ENCODE measurements at regions not wholly inside any gene's neighbourhood (a gene's known extent, or its start where the extent isn't known, plus 50 kb on each side); places are given as distances from the start of the nearest gene placed in this dataset.
A peak's percentile ranks its signal among the peaks of the same experiment; 100 is the strongest.

DNA sequence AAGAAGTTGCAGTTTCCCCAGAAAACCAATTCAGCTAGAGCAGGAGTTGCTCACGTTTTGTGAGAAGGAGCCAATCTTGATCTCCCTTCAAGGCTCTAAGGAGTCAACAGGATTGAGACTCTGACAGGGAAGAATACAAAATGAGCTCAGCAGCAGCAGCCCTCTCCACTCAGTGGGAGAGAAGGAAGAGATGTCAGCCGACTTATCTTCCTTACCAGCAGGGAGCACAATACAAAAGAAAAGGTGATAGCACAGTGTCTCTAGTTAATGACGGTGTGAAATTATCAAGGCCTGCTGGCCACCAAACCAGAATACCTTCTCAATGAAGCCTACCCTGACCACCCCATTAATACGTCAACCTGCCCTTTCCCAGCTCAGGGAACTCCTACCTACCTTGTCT, 223.6 kb upstream of the TMPO start:
- H3K4me3 ChIP-seq: no peak overlapping the region
- no peaks in the 10 kb centered on the region for H3K36me3 ChIP-seq
- no peak overlapping the region for H3K27ac ChIP-seq
- no peaks in the 10 kb centered on the region for H3K27me3 ChIP-seq
- H3K9me3 ChIP-seq (replicated peaks): no peaks in the 10 kb centered on the region
- no peak for DNase-seq
- H3K4me1 ChIP-seq: no peaks in the 10 kb centered on the region

DNA sequence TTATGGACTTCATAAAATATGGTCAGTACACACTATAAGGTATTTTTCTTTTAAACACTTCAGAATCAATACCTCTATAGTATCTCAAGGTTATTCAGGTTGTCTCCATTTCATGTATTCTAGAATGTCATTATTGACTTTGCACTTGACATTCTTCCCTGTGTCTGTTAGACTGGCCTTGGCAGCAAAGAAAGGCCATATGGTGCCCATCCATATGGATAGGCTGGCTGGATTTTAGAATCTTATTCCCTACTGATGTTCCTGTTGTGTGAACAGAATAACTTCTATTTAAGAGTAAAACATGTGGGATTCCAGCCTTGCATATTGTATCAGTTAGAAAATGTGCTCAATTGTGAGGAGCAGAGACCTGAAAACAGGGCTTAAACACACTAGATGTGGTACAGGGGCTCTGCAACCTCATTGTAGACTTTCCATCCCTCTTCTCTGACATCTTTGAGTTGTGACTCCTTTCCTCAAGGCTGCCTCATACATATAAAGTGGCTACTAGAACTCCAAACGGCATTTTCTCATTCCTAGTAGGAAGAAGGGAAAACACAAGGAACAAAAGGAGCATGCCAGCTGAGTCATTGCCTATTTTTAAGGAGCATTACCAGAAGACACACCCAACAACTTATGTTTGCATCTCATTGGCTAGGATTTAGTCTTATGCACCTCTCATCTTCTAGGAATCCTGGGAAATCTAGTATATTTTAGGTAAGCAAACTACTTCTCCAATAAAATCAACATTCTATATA, 221.2 kb upstream of the TMPO start:
- no peak for DNase-seq
- Histone ChIP-seq H3K4me1 (no peaks in the 10 kb centered on the region), H3K4me3 (no peak overlapping the region), H3K36me3 (no peaks in the 10 kb centered on the region), H3K27me3 (no peaks in the 10 kb centered on the region), H3K9me3 (replicated peaks) (no peaks in the 10 kb centered on the region), H3K27ac (no peak overlapping the region)

DNA sequence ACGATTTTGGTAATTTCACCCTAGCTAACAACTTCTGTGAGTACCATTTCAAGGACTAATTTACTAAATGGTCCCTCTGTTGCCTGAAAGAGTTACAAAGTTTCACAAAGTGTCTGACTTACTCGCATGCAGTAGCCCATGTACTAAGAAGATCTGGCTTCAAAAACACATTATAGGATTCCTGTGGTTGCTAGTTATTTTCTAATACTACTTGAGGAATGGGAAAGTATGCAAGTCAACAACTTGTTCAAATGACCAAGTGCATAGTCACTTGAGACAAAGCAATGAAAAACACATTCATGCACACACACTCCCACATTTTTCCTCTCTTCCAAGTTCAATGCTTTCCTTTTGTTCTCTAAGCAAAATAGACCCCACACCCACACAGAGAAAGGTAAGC, 219.7 kb upstream of the TMPO start:
- H3K27ac ChIP-seq: no peak overlapping the region
- no peak for DNase-seq
- no peaks in the 10 kb centered on the region for H3K9me3 ChIP-seq (replicated peaks)
- H3K27me3 ChIP-seq: no peaks in the 10 kb centered on the region; the same call in 1 of the 2 replicates
- no peaks in the 10 kb centered on the region for H3K4me1 ChIP-seq
- no peaks in the 10 kb centered on the region for H3K36me3 ChIP-seq
- no peak overlapping the region for H3K4me3 ChIP-seq

DNA sequence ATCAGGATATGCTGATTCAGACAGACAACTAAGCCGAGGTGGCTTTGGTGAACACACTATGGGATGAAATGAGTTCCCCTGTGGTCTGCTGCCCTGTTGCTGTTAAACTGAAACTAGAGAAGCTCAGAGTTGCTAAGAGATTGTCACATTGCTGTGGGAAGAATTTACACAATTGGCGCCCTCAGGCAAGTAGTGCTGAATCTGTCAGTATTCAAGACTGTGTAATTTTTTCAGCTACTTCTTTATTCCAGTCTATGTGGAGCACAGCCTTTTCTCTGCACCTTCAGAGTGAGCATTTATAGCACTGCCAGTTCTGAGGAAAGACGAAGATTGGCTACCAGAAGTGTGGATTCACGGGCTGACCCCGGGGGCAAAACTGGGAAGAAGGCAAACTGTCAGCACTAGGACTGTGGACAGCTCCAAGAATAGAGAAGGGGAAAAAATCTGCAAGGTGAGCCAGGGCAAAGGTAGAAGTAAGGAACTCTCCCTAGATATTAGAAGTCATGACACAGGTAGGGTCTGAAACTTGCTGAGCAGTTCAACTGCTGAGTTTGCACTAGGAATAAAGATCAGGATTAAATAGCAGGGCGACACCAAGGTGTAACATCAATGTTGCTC, 218.8 kb upstream of the TMPO start:
- no peak overlapping the region for H3K27ac ChIP-seq
- DNase-seq: peak in 1 of 2 experiments; percentile 13
- H3K9me3 ChIP-seq (replicated peaks): no peaks in the 10 kb centered on the region
- no peaks in the 10 kb centered on the region; the same call in 1 of the 2 replicates for H3K27me3 ChIP-seq
- H3K4me3 ChIP-seq: no peak overlapping the region
- no peaks in the 10 kb centered on the region for H3K4me1 ChIP-seq
- no peaks in the 10 kb centered on the region for H3K36me3 ChIP-seq

DNA sequence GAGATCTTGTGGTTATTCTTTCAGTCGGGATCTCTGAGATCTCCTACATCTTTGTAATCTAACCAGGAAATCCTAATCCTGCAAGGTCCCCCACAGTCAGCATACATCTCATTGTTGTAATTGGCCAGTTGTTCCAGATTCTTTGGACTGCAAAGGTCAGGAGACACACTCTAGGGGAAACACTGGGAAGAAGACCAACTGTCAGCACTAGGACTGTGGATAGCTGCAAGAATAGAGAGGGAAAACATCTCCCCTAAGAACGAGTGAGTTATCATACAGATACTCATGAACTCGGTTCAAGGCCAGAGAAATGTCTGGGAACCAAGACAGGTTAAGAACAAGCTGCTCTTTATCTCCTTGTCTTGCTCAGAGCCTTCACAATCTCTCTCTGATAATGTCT, 217.9 kb upstream of the TMPO start:
- no peak for DNase-seq
- Histone ChIP-seq H3K27me3 (no peaks in the 10 kb centered on the region; the same call in 1 of the 2 replicates), H3K4me1 (no peaks in the 10 kb centered on the region), H3K4me3 (no peak overlapping the region), H3K36me3 (no peaks in the 10 kb centered on the region), H3K27ac (no peak overlapping the region), H3K9me3 (replicated peaks) (no peaks in the 10 kb centered on the region)

DNA sequence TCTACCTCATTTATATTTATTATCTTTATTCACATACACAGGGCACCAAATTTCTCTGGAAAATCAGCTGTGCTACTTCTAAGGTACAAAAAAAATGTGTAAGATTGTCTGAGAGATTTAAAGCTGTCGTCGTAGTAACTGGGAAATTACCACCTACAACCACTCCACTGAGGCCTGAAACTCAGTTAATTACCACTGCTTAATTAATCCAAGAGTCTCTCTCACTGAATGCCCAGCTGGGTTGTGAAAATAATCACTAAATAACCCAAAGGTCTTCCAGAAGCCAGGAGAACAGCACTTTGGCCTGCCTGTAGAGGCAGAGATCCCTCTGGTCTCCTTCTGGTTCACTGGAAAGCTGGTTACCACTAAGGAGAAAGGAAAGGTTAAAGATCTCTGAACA, 207.2 kb upstream of the TMPO start:
- H3K9me3 ChIP-seq (replicated peaks): no peaks in the 10 kb centered on the region

DNA sequence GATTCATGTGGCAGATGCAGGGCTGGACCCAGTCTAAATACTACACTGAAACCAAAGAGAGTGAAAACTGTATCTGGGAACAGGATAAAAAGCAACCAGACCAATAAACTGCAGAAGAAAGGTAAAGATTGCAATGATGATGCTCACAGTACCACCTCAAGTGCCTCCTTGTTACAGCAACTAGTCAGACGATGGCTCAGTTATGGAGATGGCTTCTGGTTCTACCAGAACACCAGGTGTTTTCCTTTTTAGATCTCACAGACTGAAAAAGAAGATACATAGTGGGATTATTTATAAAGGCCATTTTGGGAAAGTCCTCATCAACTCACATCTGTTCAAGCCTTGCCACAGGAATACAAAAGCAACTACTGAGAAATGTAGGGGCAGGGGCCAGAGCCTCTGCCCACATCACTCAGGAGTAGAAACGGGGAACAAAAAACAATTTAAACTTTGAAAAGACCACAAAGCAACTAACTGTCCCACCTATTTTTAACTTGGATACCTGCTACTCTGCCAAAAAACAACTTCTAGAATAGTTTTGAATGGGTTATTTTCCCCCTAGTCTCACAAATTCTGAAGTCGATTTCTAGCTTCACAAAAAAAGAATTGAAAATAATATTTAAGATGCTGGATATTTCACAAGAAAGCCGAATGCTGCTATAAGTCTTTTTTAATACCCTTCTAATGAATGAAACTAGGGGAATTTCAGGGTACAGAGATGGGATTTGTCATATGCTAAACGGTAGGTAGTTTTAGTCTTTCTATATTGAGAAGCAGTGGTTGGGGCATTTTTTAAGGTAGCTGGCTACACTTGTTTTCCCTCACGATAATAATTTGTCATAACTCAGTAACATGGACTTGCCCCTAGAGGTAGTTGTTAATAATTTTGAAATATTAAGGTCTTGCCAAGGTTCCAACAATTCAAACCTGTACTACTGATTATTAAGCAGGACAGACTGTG, 197.2 kb upstream of the TMPO start:
- DNase-seq: no peak
- H3K27me3 ChIP-seq: no peaks in the 10 kb centered on the region
- H3K4me1 ChIP-seq: no peaks in the 10 kb centered on the region
- no peaks in the 10 kb centered on the region for H3K36me3 ChIP-seq
- H3K9me3 ChIP-seq (replicated peaks): no peaks in the 10 kb centered on the region
- H3K27ac ChIP-seq: no peak overlapping the region
- H3K4me3 ChIP-seq: no peak overlapping the region

More for the DNA sequence above, 207.2 kb upstream of the TMPO start:
- Histone ChIP-seq H3K27ac (no peak overlapping the region), H3K4me3 (no peak overlapping the region), H3K36me3 (no peaks in the 10 kb centered on the region), H3K4me1 (no peaks in the 10 kb centered on the region), H3K27me3 (no peaks in the 10 kb centered on the region)
- no peak for DNase-seq

DNA sequence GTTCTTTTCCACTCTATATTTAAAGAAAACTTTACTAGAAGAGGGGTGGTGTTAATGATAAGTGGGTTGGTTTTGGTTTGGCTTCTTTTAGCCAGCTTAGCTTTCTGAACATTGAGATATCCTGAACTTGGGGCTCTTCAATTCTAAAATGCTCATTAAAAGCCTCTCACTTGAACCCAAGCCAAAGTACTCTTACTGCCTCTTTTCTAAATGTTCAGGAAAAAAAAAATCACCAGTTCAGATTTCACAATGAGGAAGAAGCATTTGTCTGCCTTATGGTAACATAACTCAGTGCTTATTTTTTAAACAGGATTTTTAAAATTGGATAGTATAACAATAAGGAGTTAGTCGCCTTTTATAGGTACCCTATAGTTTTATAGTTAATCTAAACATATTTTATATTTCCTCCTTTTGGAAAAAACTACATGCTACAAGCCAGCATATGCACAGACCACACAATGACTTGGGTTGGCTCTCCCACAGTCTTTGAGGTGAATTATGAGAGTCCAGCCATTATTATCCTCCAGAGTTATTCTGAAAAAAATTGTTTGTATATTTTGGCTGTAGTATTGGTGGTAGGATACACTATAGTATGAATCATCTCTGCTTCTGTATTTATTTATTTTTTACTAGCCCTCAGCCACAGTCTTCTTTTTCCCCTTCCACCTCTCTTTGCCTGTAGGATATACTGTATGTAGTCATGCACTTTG, 195.5 kb upstream of the TMPO start:
- DNase-seq: no peak
- Histone ChIP-seq H3K27me3 (no peaks in the 10 kb centered on the region), H3K4me3 (no peak overlapping the region), H3K36me3 (no peaks in the 10 kb centered on the region), H3K9me3 (replicated peaks) (no peaks in the 10 kb centered on the region), H3K4me1 (no peaks in the 10 kb centered on the region), H3K27ac (no peak overlapping the region)

DNA sequence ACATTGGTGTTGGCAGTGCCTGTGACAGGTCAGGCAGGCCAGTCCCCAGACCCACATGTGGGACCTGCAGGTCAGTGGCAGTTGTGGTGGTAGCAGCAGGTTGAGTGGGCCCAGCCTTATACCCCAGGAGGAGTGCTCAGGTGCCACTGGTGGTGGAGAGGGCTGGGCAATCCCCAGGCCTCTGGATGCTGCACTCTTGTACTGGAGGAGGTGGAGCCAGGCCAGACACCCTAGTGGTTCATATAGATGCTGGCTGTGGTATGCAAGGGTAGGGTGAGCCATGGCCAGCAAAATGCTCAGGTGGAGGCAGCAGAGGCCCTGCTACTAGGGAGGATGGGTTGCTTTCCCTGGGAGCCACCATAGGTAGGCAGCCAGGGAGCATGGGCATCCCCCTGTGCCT, 190.4 kb upstream of the TMPO start:
- no peak for DNase-seq
- Histone ChIP-seq H3K36me3 (no peaks in the 10 kb centered on the region), H3K27ac (no peak overlapping the region), H3K27me3 (no peaks in the 10 kb centered on the region), H3K9me3 (replicated peaks) (no peaks in the 10 kb centered on the region), H3K4me1 (no peaks in the 10 kb centered on the region), H3K4me3 (no peak overlapping the region)

DNA sequence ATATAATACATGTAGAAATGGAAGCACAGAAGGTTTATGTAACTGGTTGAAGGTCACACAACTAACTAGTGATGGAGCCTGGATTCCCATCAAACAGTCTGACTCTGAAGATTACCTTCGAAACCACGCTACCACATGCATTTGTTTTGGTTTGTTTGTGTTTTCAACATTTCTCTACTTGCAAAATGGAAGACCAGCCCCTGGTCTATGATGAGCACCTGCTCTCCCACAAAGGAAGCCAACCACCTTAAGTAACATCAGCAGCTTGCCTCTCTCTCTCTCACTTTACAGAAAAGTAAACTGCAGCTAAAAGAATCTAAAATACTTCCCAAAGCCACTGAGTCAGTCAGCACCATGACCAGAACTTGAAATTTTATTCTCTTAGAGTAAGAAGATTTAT, 186.9 kb upstream of the TMPO start:
- H3K4me3 ChIP-seq: no peak overlapping the region
- no peaks in the 10 kb centered on the region for H3K36me3 ChIP-seq
- no peaks in the 10 kb centered on the region for H3K4me1 ChIP-seq
- no peaks in the 10 kb centered on the region for H3K27me3 ChIP-seq
- no peaks in the 10 kb centered on the region for H3K9me3 ChIP-seq (replicated peaks)
- no peak for DNase-seq
- no peak overlapping the region for H3K27ac ChIP-seq

DNA sequence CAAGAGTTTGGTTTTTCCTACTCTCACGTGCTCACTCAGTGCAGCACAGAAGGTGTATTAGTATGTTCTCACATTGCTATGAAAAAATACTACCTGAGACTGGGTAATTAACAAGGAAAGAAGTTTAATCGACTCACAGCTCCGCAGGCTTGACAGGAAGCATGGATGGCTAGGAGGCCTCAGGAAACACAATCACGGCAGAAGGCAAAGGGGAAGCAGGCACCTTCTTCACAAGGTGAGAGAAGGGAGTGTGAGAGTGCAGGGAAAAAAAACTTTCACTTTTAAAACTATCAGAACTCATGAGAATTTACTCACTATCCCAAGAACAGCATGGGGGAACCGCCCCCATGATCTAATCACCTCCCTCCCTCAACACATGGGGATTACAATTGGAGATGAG, 185.8 kb upstream of the TMPO start:
- no peaks in the 10 kb centered on the region for H3K9me3 ChIP-seq (replicated peaks)
- no peak overlapping the region for H3K27ac ChIP-seq
- no peaks in the 10 kb centered on the region for H3K27me3 ChIP-seq
- no peaks in the 10 kb centered on the region for H3K36me3 ChIP-seq
- DNase-seq: no peak
- H3K4me1 ChIP-seq: no peaks in the 10 kb centered on the region
- no peak overlapping the region for H3K4me3 ChIP-seq

DNA sequence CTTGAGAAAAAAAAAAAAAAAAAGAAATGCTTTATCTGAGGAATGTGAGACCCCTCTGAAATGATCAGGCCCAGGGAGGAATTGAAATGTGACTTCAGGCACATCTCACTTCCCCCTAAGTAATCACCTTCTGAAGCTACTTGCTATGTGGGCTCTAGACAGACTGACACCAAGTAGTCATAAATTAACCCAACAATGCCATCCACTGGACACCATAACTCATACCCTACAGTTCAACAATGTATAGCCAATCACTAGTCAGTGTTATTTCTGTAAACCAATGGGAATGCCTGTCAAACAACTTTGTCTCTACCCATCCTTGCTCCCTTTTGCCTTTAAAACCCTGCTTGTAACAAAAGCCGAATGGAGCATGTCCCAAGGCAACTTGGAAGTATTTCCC, 182.7 kb upstream of the TMPO start:
- DNase-seq: no peak
- Histone ChIP-seq H3K4me3 (no peak overlapping the region), H3K4me1 (no peaks in the 10 kb centered on the region), H3K36me3 (no peaks in the 10 kb centered on the region), H3K9me3 (replicated peaks) (no peaks in the 10 kb centered on the region), H3K27me3 (no peaks in the 10 kb centered on the region), H3K27ac (no peak overlapping the region)

DNA sequence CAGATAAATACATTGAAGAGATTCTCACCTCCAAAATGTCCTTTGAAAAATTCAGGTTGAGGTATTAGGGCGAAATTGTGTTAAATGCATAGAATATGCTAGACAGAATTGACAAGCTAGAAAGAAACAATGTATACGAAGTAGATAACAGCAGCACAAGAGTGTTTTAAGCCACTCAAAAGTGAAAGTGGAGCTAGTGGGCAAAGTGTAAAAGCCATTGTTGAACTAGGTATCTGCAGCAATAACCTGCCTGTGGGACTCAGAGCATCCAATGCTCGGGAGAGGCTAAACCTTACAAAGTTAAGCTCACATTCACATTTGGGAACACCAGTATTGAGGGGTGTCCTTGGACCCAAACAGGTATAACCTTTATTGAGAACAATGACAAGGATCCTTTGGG, 180.6 kb upstream of the TMPO start:
- H3K27ac ChIP-seq: no peak overlapping the region
- H3K4me3 ChIP-seq: no peak overlapping the region
- H3K4me1 ChIP-seq: no peaks in the 10 kb centered on the region
- H3K9me3 ChIP-seq (replicated peaks): no peaks in the 10 kb centered on the region
- H3K27me3 ChIP-seq: no peaks in the 10 kb centered on the region
- no peak for DNase-seq
- H3K36me3 ChIP-seq: no peaks in the 10 kb centered on the region

DNA sequence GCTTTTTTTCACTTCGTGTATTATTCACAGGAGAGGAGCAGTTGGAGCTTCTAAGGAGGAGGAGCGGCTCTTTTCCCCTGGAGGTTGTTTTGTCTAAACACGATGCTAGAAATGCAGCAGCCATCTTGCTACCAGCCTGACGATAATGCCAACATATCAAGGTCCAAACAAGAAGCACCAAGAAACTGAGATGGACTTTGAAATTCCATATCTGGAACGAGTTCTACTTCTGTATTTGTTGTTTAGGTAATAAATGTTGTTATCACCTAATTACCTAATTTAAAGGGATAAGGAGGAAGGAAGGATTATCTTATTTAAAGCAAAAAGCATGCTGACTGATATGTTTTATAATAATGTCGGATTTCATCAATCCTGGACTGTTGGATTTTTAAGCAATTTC, 174.4 kb upstream of the TMPO start:
- Histone ChIP-seq H3K27ac (no peak overlapping the region), H3K4me3 (no peak overlapping the region), H3K27me3 (0 out of 2 replicates have a peak, but pooled peaks cover 8% of the 10 kb centered on the region), H3K9me3 (replicated peaks) (no peaks in the 10 kb centered on the region), H3K4me1 (no peaks in the 10 kb centered on the region), H3K36me3 (no peaks in the 10 kb centered on the region)
- DNase-seq: no peak
